Right ventricle myocardium inferior (tissue), 1 donor: ENCODE measurements at regions not wholly inside any gene's neighbourhood (a gene's known extent, or its start where the extent isn't known, plus 50 kb on each side); places are given as distances from the start of the nearest gene placed in this dataset.

Experiments
- ATAC-seq: fragments of 200-7000 bp; cut with Tn5 transposase; one replicate; pipeline ENCODE4 v1.9.1; 2020; ENCODE audit warnings: mild to moderate bottlenecking, moderate library complexity
- DNase-seq: peaks from one replicate; pipeline ENCODE4 v3.0.0; 2021; ENCODE audit errors: missing footprints
- intact Hi-C: fragments of 100-400 bp; cut with DNase I; formaldehyde crosslinking; loops from one replicate; pipeline ENCODE4 v1.11.0; 2022
- donor health status: DM: no; HTN: yes; CAD: no; lungs with severe emphysema.

GRCh38 chr18:27666016-27666415 is 480.9 kb upstream of the CHST9 start:
- intact Hi-C loops: no loop called here
- DNase-seq: no peak
- no peak for ATAC-seq

DNA sequence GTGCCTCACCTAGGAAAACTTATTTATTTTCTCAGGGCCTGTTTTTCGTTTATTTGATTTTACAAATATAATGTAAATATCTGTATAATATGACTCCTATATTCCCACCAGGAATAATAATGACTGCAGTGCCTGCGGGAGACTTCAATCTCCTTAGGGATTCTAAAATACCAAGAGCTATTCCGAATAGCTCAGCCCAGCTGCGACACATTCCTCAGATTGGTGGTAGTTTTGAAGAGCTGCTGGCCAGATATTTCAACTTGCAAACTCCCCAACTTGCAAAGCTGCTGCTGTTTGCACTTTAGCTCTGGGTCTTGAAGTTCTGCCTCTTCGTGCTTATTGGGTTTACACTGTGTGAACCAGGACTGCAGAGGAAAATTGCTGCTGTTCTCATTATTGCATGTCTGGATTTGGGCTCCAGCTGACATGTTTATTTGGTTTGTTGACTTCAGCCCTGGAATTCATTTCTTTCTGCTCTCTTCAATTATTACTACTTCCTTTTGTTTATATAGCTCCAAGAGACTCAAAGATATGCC is 480.2 kb upstream of the CHST9 start:
- intact Hi-C loops: no loop called here
- no peak for ATAC-seq
- no peak for DNase-seq

DNA sequence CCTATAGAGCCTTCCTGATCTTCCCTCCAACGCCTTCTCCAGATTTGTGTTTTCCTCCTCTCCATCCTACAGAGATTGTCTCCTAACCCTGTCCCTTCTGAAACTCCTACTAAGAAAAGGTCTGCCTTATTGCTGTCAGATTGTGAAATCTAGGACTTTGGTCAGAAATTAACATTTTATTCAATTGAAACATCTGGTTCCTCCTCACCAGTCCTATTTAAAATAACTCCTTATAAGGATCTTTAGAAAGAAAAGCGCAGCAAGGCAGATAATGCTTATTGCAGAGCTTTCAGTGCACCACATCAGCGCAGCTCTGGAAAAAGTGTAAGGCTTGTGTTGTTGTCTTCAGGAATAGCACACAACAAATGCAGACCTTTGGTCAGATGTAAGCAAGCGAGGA is 477.8 kb upstream of the CHST9 start:
- no peak for ATAC-seq
- no peak for DNase-seq
- intact Hi-C loops: no loop called here

DNA sequence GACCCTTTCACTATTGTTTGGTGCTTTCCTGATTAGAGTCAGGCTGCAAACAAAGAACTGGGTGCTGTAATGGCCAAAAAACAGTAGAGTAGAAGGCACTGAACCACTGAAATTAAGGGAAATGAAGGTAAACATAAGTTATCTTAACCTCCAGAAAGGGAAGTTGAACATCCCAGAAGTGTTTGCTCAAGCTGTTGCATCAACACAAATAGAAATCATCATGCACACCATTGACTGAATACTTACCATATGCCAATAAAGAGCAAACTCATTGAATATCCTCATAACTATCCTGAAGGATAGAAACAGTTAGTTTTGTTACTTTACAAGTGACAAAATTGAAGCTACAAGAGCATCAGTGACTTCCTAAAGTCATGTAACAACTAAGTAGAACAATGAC is 477.4 kb upstream of the CHST9 start:
- ATAC-seq (no peak), DNase-seq (no peak)
- intact Hi-C loops: no loop called here

DNA sequence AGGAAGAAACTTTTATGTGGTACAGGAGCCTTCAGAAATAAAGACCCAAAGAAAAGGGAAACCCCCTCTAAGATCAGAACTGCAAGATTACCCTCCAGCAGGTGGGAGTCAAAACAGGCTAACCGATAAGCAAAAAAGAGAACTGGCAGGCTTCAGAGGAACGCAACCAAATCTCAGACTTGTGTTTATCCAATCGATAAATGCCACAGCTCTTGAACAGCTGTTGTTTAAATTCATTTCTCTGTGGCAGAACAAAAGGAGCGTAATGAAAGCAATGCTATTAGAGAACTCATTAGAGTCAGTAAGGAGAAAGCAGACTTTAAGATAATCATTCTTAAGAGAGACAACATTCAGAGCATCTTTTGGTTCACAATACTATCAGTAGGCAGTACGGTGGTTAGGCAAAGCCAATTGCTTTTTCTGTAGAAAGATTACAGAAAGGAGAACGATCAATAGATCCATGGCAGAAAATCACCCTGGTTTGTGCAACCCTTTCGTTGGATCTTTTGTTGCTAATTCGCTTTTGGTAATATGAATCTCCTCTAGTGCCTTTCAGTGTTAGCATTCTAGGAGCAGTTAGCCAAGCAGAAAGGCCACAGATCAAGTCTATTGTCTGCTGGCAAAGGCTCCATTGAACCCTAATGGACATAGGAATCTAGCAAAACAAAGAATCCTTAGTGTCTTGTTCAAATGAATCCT is 476.4 kb upstream of the CHST9 start:
- intact Hi-C loops: no loop called here
- DNase-seq: no peak
- ATAC-seq: no peak

DNA sequence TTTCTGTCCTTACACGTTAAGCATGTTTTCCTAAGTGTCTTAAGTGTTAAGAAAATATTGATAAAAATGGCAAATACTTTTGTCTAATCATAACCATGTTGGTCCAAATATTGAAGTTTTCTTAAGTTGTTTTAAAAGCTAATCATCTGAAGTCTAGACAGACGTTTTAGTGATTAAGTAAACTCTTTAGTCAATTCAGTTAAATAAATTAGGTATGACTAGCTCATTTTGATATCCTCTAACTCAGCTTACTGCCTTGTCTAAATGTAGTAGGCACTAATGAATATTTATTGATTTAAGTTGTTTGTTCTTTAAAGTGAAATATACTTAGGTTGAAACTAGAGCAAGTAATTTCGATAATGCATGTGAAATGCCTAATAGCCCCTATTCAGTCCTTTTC is 471.8 kb upstream of the CHST9 start:
- DNase-seq (no peak), ATAC-seq (no peak)
- intact Hi-C loops: loop anchor here (5.0 kb wide), 1 partner anchor 60 kb away; no protein-coding TSS in a partner anchor

DNA sequence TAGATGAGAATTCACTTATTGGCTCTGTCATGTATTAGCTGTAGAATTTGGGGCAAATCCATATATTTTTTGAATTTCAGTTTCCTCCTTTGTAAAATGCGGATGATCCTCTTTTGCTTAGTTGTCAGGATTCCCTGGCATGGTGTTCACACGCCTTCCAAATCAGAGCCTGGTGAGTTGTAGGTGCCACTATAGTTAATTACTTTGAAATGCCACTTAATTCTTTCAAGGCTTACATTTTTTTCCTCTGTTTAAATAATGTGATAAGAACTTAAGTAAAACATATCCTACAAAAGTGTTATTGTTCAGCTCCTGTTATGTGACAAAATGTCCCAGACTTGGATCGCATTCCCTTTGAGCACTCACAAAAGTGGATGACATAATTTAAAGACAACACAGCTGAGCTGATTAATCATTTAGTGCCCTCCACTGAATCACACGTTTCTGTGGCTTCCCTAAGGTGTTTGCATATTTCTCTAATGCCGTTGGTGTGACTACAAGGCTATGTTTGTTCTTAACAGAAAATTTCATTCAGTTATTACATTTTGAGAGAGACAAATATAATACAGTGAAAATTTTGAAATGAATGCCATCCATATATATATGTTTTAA is 471.2 kb upstream of the CHST9 start:
- no peak for DNase-seq
- intact Hi-C loops: loop anchor here (5.0 kb wide), 1 partner anchor 61 kb away; no protein-coding TSS in a partner anchor
- no peak for ATAC-seq

GRCh38 chr18:27653247-27653646 is 468.1 kb upstream of the CHST9 start:
- no peak for DNase-seq
- no peak for ATAC-seq
- intact Hi-C loops: no loop called here

DNA sequence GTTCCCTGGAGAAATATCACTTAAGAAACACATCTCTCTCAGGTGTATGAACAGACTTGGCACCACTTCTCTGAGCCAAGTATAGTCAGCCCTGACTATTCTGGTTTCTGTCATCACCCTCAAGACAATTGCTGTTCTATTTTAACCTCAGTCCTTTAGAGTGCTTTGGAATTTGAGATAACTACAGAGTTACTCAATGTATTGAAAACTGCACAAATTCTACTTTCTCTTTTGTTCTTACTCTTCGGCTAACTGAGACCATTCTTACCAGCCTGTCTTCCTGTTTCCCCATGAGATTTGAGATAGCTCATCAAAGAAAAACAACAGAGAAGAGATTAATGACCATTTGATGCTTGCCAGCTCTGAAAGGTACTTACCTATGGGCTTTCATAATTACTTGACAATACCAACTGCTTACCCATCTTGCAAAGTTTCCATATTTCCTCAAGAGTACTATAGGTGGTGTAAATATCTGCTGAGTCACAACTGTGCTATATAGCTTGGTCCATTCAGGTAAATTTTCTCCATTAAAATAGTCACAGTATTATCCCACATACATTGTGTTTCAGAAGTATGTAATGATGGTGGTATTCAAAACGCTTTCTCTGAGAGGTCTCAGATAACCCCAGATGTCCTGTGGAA is 467.5 kb upstream of the CHST9 start:
- intact Hi-C loops: no loop called here
- no peak for DNase-seq

GRCh38 chr18:27649621-27650020 is 464.5 kb upstream of the CHST9 start:
- ATAC-seq (no peak), DNase-seq (no peak)
- intact Hi-C loops: no loop called here

More for the DNA sequence above, 467.5 kb upstream of the CHST9 start:
- ATAC-seq: peak; percentile 88

DNA sequence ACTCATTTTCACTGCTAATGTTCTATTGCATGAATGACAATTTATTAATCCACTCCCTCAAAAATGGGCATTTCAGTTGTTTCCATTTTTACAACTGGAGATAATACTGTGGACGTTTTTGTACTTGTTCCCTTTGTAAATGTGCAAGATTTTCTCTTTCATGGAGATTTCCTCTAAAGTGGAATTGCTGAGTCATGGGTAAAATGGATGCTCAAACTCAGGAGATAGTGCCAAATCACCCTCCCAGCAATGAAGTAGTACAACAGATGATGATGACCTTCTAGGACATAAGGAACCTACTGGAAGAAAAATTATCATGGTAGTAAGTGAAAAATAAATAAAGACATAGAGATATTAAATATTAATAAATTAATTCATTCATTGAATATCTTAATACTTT is 460.8 kb upstream of the CHST9 start:
- no peak for ATAC-seq
- intact Hi-C loops: no loop called here
- no peak for DNase-seq

- DNase-seq (no peak), ATAC-seq (no peak)
- intact Hi-C loops: no loop called here
Measured at GRCh38 chr18:27636576-27637085, 451.5 kb upstream of the CHST9 start.

DNA sequence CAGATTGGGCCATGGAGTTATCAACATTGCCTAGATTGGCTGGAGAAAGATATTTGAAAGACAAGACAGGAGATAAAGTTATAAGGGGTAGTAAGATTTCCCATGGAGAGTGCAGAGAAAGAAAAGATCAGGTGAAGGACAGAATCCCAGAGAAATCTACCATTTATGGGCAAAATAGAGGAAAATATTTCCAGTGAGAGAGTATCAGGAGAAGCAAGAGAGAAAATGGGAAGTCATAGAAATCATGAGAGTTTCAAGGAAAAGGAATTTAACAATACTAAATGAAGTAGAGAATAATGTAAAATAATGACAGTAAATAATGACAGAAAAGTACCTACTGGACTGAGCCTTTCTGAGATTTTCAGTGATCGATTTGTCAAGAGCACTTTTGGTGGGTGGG is 447.6 kb upstream of the CHST9 start:
- intact Hi-C loops: no loop called here
- ATAC-seq (no peak), DNase-seq (no peak)

GRCh38 chr18:27627927-27628326 is 442.8 kb upstream of the CHST9 start:
- ATAC-seq (no peak), DNase-seq (no peak)
- intact Hi-C loops: no loop called here

DNA sequence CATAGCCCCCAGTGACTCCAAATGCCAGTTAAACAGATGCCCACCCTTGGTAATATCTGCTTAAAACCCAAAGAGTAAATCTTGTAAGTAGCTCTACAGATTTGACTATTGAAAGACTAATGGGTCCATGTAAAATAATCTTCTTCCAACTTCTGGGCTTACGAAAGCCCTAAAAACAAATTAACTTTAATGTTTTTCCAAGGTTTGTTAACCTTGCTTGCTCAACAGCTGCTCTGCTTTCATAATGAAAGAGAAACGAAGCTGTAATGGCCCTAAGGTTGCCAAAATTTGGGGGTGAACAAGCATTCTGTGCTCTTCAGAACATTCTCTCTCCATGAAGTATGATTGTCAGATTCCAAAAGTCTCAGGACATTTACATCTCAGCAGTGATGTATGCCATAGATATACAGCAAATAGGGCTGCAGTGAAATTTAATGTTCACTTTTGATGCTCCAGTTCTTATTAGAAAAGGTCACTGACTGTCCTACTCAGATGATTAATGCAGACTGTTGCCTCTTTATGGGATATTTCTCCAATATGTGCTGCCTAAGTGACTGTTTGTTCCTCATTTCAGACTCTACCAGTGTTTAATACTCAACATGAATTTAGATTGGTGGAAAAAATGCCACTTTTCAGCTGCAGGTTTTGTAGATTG is 436.3 kb upstream of the CHST9 start:
- intact Hi-C loops: no loop called here
- ATAC-seq (no peak), DNase-seq (no peak)

DNA sequence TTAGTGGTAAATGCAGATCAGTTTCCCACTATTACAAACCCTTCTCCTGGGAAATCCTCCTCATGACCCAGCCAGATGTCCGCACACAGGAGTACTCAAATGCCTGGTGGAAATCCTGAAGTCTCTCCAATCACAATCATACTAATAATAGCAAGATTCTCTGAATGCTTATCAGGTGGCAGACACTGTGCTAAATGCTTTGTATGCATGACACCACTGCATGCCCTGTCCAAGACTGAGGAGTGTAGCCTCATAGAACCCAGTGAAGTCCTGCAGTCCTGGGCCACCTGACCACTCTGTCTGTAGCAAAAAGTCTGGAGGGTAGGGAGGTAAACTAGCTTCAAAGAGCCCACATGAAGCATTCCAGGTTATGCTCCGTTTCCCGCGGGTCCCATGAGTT is 434.8 kb upstream of the CHST9 start:
- ATAC-seq (peak; percentile 97), DNase-seq (no peak)
- intact Hi-C loops: loop anchor here (10.0 kb wide), 1 partner anchor 95 kb away; no protein-coding TSS in a partner anchor

GRCh38 chr18:27619090-27619772 is 434.1 kb upstream of the CHST9 start:
- ATAC-seq (no peak), DNase-seq (no peak)
- intact Hi-C loops: loop anchor here (10.0 kb wide), 1 partner anchor 96 kb away; no protein-coding TSS in a partner anchor

DNA sequence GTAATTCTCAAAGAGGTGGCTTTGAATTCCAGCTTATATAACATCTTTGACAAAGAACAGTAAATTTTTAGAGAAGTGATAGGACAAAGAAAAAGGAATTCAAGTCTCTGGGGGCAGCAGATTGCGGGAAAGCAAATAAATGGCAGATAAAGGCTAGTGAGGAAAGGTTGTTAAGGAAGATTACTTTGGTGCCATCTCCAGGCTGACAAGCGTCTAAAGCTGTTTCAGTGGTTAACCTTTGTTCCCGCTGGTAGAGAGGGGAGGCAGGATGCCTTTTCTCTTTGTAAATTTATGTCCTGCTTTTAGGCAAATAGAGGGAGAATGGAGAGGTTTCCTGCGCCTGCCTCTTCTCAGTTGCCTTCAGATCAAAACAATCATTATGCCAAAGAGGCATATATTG is 431.2 kb upstream of the CHST9 start:
- ATAC-seq: no peak
- intact Hi-C loops: loop anchor here (10.0 kb wide), 1 partner anchor 98 kb away; no protein-coding TSS in a partner anchor

More for the DNA sequence above, 431.2 kb upstream of the CHST9 start:
- DNase-seq: no peak
